Liver (tissue), 8 donors: ENCODE measurements at regions not wholly inside any gene's neighbourhood (a gene's known extent, or its start where the extent isn't known, plus 50 kb on each side); places are given as distances from the start of the nearest gene placed in this dataset.

Experiments used
- DNase-seq: peaks from one replicate; pipeline ENCODE4 v3.0.0-alpha.2; 2017; ENCODE audit warnings: low spot score
- H3K27ac ChIP-seq, 2 donors: one replicate each; pipeline ENCODE4 v1.7.0; 2013; ENCODE audit warnings: inconsistent platforms in 2 of 2, low read length in 2 of 2, control low read depth in 1 of 2, low read depth in 1 of 2, mild to moderate bottlenecking in 1 of 2
- H3K27me3 ChIP-seq, 4 donors: one replicate each; pipeline versions ENCODE4 v1.6.1 to v1.7.0; 2013; ENCODE audit warnings: low read length in 3 of 4, inconsistent platforms in 1 of 4, mild to moderate bottlenecking in 1 of 4, moderate library complexity in 1 of 4; ENCODE audit not compliant: control insufficient read depth in 4 of 4, insufficient read depth in 4 of 4
- H3K36me3 ChIP-seq, 4 donors: one replicate each; pipeline versions ENCODE4 v1.6.1 to v1.7.0; 2013; ENCODE audit warnings: low read length in 3 of 4, mild to moderate bottlenecking in 3 of 4, low read depth in 1 of 4, moderate library complexity in 1 of 4; ENCODE audit not compliant: control insufficient read depth in 4 of 4, insufficient read depth in 3 of 4
- H3K4me1 ChIP-seq, 4 donors: one replicate each; pipeline versions ENCODE4 v1.6.1 to v1.7.0; 2013; ENCODE audit warnings: low read length in 3 of 4, mild to moderate bottlenecking in 3 of 4, moderate library complexity in 1 of 4; ENCODE audit not compliant: control insufficient read depth in 4 of 4, insufficient read depth in 4 of 4
- H3K4me3 ChIP-seq, 3 donors: one replicate each; pipeline versions ENCODE4 v1.6.1 to v1.7.0; 2013; ENCODE audit warnings: low read length in 3 of 3, control low read depth in 1 of 3, low read depth in 1 of 3, mild to moderate bottlenecking in 1 of 3
- H3K9ac ChIP-seq, 2 donors: one replicate each; pipeline ENCODE4 v1.7.0; 2013; ENCODE audit warnings: low read length in 2 of 2, mild to moderate bottlenecking in 2 of 2, moderate library complexity in 2 of 2, control low read depth in 1 of 2, low read depth in 1 of 2
- H3K9me3 ChIP-seq, 4 donors: one replicate each; pipeline versions ENCODE4 v1.6.1 to v1.7.0; 2013; ENCODE audit warnings: low read length in 3 of 4; ENCODE audit not compliant: control insufficient read depth in 4 of 4
- ATF3 ChIP-seq: IDR thresholded peaks from 2 replicates; pipeline ENCODE4 v1.6.1; 2016; ENCODE audit warnings: antibody characterized with exemption
- CTCF ChIP-seq: fragments of 150-350 bp; IDR thresholded peaks from 2 replicates; pipeline ENCODE4 v1.5.1; 2017; ENCODE audit warnings: improper control_type of control experiment, low read depth, low read length; ENCODE audit not compliant: missing input control
- EGR1 ChIP-seq, 2 donors: IDR thresholded peaks; 2 replicates each; pipeline ENCODE4 v1.6.1; 2016 to 2018; ENCODE audit warnings: antibody characterized with exemption in 2 of 2, low read depth in 2 of 2
- FOXA1 ChIP-seq: IDR thresholded peaks from 2 replicates; pipeline ENCODE4 v1.6.1; 2016; ENCODE audit warnings: antibody characterized with exemption
- GABPA ChIP-seq, 2 donors: IDR thresholded peaks in 1 of 2; conservative IDR thresholded peaks in 1 of 2; 2 replicates each; pipeline ENCODE4 v1.6.1; 2016; ENCODE audit warnings: antibody characterized with exemption in 2 of 2, mild to moderate bottlenecking in 1 of 2, moderate library complexity in 1 of 2
- HNF4G ChIP-seq: IDR thresholded peaks from 2 replicates; pipeline ENCODE4 v1.6.1; 2016; ENCODE audit warnings: antibody characterized with exemption
- JUND ChIP-seq, 2 donors: IDR thresholded peaks; 2 replicates each; pipeline ENCODE4 v1.6.1; 2016; ENCODE audit warnings: antibody characterized with exemption in 2 of 2
- MAX ChIP-seq: IDR thresholded peaks from 2 replicates; pipeline ENCODE4 v1.6.1; 2016; ENCODE audit warnings: antibody characterized with exemption
- NR2F2 ChIP-seq: IDR thresholded peaks from 2 replicates; pipeline ENCODE4 v1.6.1; 2016; ENCODE audit warnings: antibody characterized with exemption
- RAD21 ChIP-seq, 2 donors: IDR thresholded peaks; 2 replicates each; pipeline ENCODE4 v1.6.1; 2016; ENCODE audit warnings: antibody characterized with exemption in 2 of 2, mild to moderate bottlenecking in 2 of 2
- RXRA ChIP-seq, 2 donors: IDR thresholded peaks; 2 replicates each; pipeline ENCODE4 v1.6.1; 2017 to 2018; ENCODE audit warnings: antibody characterized with exemption in 2 of 2, mild to moderate bottlenecking in 1 of 2
- SP1 ChIP-seq: IDR thresholded peaks from 2 replicates; pipeline ENCODE4 v1.6.1; 2018; ENCODE audit warnings: antibody characterized with exemption, mild to moderate bottlenecking
- TAF1 ChIP-seq: conservative IDR thresholded peaks from 2 replicates; pipeline ENCODE4 v1.6.1; 2016; ENCODE audit warnings: antibody characterized with exemption, mild to moderate bottlenecking
- YY1 ChIP-seq: IDR thresholded peaks from 2 replicates; pipeline ENCODE4 v1.6.1; 2016; ENCODE audit warnings: antibody characterized with exemption, mild to moderate bottlenecking
- WGBS: extraction: QIAGEN DNeasy Blood & Tissue Kit; methylation state at CpG from one replicate; pipeline ENCODE4 v1.1.7; 2013; 5-methylcytosine and 5-hydroxymethylcytosine counted together
- TF ChIP-seq, protein P1 (sequence below): IDR thresholded peaks from 2 replicates; pipeline ENCODE4 v1.6.1; 2016; ENCODE audit warnings: antibody characterized with exemption, mild to moderate bottlenecking
- TF ChIP-seq, protein P2 (sequence below): IDR thresholded peaks from 2 replicates; pipeline ENCODE4 v1.6.1; 2016; ENCODE audit warnings: antibody characterized with exemption
- donor health status: healthy.
- donor health status: healthy.
- donor health status: healthy.
- donor health status: healthy.
- donor health status: healthy.

- H3K27ac ChIP-seq, result no peak overlapping the region
- WGBS, result 79% methylated on average over 1 of the region's 1 CpG
Observed at GRCh38 chr1:209062863-209063262, 520.7 kb upstream of the CAMK1G start.

GRCh38 chr1:209063767-209064659 is 519.5 kb upstream of the CAMK1G start:
- no peak overlapping the region for H3K4me3 ChIP-seq
- no peaks in the 10 kb centered on the region for H3K27me3 ChIP-seq
- no peaks in the 10 kb centered on the region for H3K36me3 ChIP-seq
- WGBS, result 80% methylated on average over 13 of the region's 13 CpGs
- no peaks in the 10 kb centered on the region for H3K4me1 ChIP-seq
- no peak overlapping the region for H3K9ac ChIP-seq
- no peak for DNase-seq
- no peaks in the 10 kb centered on the region for H3K9me3 ChIP-seq
- H3K27ac ChIP-seq, result no peak overlapping the region
- no peak for TF ChIP-seq GABPA (IDR thresholded peaks at IDR 0.05 in 1 of 2, conservative IDR thresholded peaks at IDR 0.05 in 1 of 2)
- TF ChIP-seq TAF1, result no peak
- no peak for TF ChIP-seq RXRA (IDR thresholded peaks at IDR 0.05)
- TF ChIP-seq FOXA1, result no peak
- TF ChIP-seq CTCF, result no peak
- no peak for TF ChIP-seq SP1
- no peak for TF ChIP-seq MAX
- no peak for TF ChIP-seq EGR1 (IDR thresholded peaks at IDR 0.05; ENCODE audit: low read depth in 2 of 2)
- TF ChIP-seq YY1, result no peak
- TF ChIP-seq NR2F2, result no peak
- no peak for TF ChIP-seq ATF3
- no peak for TF ChIP-seq RAD21 (IDR thresholded peaks at IDR 0.05)
- TF ChIP-seq, protein P1, sequence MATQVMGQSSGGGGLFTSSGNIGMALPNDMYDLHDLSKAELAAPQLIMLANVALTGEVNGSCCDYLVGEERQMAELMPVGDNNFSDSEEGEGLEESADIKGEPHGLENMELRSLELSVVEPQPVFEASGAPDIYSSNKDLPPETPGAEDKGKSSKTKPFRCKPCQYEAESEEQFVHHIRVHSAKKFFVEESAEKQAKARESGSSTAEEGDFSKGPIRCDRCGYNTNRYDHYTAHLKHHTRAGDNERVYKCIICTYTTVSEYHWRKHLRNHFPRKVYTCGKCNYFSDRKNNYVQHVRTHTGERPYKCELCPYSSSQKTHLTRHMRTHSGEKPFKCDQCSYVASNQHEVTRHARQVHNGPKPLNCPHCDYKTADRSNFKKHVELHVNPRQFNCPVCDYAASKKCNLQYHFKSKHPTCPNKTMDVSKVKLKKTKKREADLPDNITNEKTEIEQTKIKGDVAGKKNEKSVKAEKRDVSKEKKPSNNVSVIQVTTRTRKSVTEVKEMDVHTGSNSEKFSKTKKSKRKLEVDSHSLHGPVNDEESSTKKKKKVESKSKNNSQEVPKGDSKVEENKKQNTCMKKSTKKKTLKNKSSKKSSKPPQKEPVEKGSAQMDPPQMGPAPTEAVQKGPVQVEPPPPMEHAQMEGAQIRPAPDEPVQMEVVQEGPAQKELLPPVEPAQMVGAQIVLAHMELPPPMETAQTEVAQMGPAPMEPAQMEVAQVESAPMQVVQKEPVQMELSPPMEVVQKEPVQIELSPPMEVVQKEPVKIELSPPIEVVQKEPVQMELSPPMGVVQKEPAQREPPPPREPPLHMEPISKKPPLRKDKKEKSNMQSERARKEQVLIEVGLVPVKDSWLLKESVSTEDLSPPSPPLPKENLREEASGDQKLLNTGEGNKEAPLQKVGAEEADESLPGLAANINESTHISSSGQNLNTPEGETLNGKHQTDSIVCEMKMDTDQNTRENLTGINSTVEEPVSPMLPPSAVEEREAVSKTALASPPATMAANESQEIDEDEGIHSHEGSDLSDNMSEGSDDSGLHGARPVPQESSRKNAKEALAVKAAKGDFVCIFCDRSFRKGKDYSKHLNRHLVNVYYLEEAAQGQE, result no peak
- TF ChIP-seq JUND (IDR thresholded peaks at IDR 0.05), result no peak
- no peak for TF ChIP-seq HNF4G

More at GRCh38 chr1:209062863-209063262, 520.7 kb upstream of the CAMK1G start:
- Histone ChIP-seq H3K9ac (no peak overlapping the region), H3K27me3 (no peaks in the 10 kb centered on the region), H3K4me3 (no peak overlapping the region), H3K4me1 (no peaks in the 10 kb centered on the region), H3K9me3 (no peaks in the 10 kb centered on the region), H3K36me3 (no peaks in the 10 kb centered on the region)
- no peak for DNase-seq
- TF ChIP-seq FOXA1, result no peak
- TF ChIP-seq GABPA (IDR thresholded peaks at IDR 0.05 in 1 of 2, conservative IDR thresholded peaks at IDR 0.05 in 1 of 2), result no peak
- TF ChIP-seq RAD21 (IDR thresholded peaks at IDR 0.05), result no peak
- no peak for TF ChIP-seq SP1
- no peak for TF ChIP-seq NR2F2
- TF ChIP-seq, protein P2, sequence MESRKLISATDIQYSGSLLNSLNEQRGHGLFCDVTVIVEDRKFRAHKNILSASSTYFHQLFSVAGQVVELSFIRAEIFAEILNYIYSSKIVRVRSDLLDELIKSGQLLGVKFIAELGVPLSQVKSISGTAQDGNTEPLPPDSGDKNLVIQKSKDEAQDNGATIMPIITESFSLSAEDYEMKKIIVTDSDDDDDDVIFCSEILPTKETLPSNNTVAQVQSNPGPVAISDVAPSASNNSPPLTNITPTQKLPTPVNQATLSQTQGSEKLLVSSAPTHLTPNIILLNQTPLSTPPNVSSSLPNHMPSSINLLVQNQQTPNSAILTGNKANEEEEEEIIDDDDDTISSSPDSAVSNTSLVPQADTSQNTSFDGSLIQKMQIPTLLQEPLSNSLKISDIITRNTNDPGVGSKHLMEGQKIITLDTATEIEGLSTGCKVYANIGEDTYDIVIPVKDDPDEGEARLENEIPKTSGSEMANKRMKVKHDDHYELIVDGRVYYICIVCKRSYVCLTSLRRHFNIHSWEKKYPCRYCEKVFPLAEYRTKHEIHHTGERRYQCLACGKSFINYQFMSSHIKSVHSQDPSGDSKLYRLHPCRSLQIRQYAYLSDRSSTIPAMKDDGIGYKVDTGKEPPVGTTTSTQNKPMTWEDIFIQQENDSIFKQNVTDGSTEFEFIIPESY, result no peak
- no peak for TF ChIP-seq CTCF
